Tibial artery (tissue), 4 donors: ENCODE measurements at regions not wholly inside any gene's neighbourhood (a gene's known extent, or its start where the extent isn't known, plus 50 kb on each side); places are given as distances from the start of the nearest gene placed in this dataset.

Experiments used
- DNase-seq, 2 donors: peaks; one replicate each; pipeline ENCODE4 v3.0.0-alpha.2; 2019
- H3K27ac ChIP-seq, 2 donors: fragments of 200-600 bp; sonication (generic) in 1 of 2; 1 replicate in 1 of 2; 2 replicates in 1 of 2; pipeline ENCODE4 v1.5.1; 2018 to 2019; ENCODE audit warnings: mild to moderate bottlenecking in 1 of 2
- H3K27me3 ChIP-seq, 2 donors: fragments of 200-600 bp; sonication (generic) in 1 of 2; one replicate each; pipeline versions ENCODE4 v1.5.1 to v1.6.0; 2016 to 2019
- H3K36me3 ChIP-seq, 3 donors: fragments of 200-600 bp; sonication (generic) in 2 of 3; one replicate each; pipeline ENCODE4 v1.5.1; 2016 to 2019; ENCODE audit warnings: mild to moderate bottlenecking in 2 of 3
- H3K4me1 ChIP-seq, 4 donors: fragments of 200-600 bp; sonication (generic) in 2 of 4; 1 replicate in 3 of 4; 2 replicates in 1 of 4; pipeline ENCODE4 v1.5.1; 2016 to 2019
- H3K4me3 ChIP-seq, 2 donors: fragments of 200-600 bp; sonication (generic) in 1 of 2; 1 replicate in 1 of 2; 2 replicates in 1 of 2; pipeline ENCODE4 v1.5.1; 2018 to 2019; ENCODE audit warnings: mild to moderate bottlenecking in 2 of 2
- H3K9me3 ChIP-seq, 3 donors: fragments of 200-600 bp; sonication (generic) in 1 of 3; one replicate each; pipeline ENCODE4 v1.5.1; 2016 to 2019
- intact Hi-C: fragments of 100-400 bp; cut with DNase I; formaldehyde crosslinking; loops from one replicate; pipeline ENCODE4 v1.15.0; 2023; ENCODE audit warnings: low total_unique reads
- TF ChIP-seq, protein P1 (sequence below), 2 experiments: fragments of 200-600 bp in 1 of 2; fragments of 450-650 bp in 1 of 2; IDR thresholded peaks; one replicate each; pipeline ENCODE4 v1.5.1; 2017 to 2019; ENCODE audit warnings: antibody characterized with exemption in 2 of 2, mild to moderate bottlenecking in 1 of 2, moderate library complexity in 1 of 2

DNA sequence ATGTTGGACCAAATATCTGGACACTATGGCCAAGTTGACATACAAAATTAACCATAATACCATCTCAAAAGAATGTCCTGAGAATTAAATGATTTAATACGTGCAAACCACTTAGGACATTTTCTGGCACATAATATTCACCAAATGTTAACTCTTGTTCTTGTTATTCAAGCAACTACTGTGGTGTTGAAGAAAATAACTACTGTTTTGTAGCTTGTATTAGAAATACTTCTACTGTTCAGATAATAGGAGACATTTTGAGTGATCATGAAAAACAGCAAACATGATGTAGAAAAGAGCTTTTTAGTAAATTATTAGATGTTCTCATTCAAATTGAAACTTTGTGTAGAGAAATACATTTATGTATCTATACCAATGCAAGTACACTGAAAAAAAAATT lies 140.7 kb upstream of the SMIM31 start:
- DNase-seq, result no peak
- Histone ChIP-seq H3K4me3 (no peak overlapping the region), H3K36me3 (no peaks in the 10 kb centered on the region), H3K27me3 (no peaks in the 10 kb centered on the region), H3K9me3 (no peaks in the 10 kb centered on the region), H3K4me1 (no peaks in the 10 kb centered on the region), H3K27ac (no peak overlapping the region)
- TF ChIP-seq, protein P1, sequence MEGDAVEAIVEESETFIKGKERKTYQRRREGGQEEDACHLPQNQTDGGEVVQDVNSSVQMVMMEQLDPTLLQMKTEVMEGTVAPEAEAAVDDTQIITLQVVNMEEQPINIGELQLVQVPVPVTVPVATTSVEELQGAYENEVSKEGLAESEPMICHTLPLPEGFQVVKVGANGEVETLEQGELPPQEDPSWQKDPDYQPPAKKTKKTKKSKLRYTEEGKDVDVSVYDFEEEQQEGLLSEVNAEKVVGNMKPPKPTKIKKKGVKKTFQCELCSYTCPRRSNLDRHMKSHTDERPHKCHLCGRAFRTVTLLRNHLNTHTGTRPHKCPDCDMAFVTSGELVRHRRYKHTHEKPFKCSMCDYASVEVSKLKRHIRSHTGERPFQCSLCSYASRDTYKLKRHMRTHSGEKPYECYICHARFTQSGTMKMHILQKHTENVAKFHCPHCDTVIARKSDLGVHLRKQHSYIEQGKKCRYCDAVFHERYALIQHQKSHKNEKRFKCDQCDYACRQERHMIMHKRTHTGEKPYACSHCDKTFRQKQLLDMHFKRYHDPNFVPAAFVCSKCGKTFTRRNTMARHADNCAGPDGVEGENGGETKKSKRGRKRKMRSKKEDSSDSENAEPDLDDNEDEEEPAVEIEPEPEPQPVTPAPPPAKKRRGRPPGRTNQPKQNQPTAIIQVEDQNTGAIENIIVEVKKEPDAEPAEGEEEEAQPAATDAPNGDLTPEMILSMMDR (IDR thresholded peaks at IDR 0.05), result no peak
- intact Hi-C loops, result no loop called here

DNA sequence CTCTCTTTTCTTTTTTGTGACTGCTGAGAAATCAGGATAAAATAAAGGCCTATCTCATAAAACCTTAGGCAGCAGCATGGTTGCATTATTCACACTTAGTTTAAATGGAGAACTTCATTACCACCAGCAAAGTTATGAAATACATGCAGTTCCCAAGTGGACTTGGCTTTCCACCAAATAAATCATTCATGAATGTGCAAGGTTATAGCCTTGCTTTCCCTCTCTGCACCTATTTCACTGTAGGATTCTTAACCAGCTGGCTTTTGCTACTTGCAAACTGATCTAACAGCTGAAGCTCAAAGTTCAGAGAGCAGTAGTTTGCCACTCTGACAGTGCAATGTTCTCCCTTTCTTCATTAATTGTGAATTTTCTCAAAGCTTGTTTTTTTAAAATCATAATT lies 140.1 kb upstream of the SMIM31 start:
- TF ChIP-seq, protein P1 (IDR thresholded peaks at IDR 0.05), result no peak
- intact Hi-C loops, result no loop called here
- Histone ChIP-seq H3K36me3 (no peaks in the 10 kb centered on the region), H3K9me3 (no peaks in the 10 kb centered on the region), H3K4me3 (no peak overlapping the region), H3K27ac (no peak overlapping the region), H3K4me1 (no peaks in the 10 kb centered on the region), H3K27me3 (no peaks in the 10 kb centered on the region)
- DNase-seq, result no peak

DNA sequence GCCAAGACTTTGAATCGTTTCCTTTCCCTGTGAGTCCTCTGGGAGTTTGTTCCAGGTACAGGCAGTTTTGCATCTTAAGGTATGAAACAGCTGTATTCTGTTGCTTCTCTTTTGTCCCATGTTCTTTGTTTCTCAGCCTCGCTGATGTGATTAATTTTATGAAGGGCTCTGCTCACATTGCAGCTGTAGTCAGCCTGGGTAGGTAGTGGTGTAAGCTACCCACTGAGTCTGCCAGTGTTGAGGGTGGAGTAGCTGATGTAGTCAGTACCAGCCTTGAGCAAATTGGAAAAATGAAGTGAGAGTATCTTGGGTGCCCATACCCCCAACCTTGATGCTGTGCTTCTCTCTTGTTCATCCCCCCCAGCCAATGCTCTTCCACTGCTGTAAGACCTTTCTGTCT lies 139.6 kb upstream of the SMIM31 start:
- Histone ChIP-seq H3K4me3 (no peak overlapping the region), H3K9me3 (no peaks in the 10 kb centered on the region), H3K4me1 (no peaks in the 10 kb centered on the region), H3K27me3 (no peaks in the 10 kb centered on the region), H3K36me3 (no peaks in the 10 kb centered on the region), H3K27ac (no peak overlapping the region)
- DNase-seq, result no peak
- TF ChIP-seq, protein P1 (IDR thresholded peaks at IDR 0.05), result no peak
- intact Hi-C loops, result no loop called here

DNA sequence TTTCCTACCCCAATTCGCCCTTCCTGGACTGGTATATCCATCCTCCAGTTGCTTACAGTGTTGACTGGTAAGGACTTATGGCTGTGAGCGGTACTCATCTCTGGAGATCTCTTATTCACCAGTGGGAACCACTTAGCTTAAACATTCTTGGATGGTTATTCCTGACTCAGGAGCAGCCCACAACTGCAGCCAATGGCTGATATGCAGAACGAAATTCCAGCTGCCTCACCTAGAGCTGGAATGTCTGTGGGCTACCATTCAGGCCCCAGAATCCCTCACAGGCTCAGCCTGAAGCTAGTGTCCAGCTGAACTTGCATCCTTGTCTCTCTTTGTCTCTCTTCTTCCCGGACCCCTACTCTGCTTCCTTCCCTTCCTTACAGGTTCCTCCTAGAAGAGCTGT lies 138.9 kb upstream of the SMIM31 start:
- intact Hi-C loops, result no loop called here
- H3K9me3 ChIP-seq, result no peaks in the 10 kb centered on the region
- no peak overlapping the region for H3K27ac ChIP-seq
- no peaks in the 10 kb centered on the region for H3K4me1 ChIP-seq
- no peaks in the 10 kb centered on the region for H3K27me3 ChIP-seq
- no peak overlapping the region for H3K4me3 ChIP-seq
- TF ChIP-seq, protein P1 (IDR thresholded peaks at IDR 0.05), result no peak
- no peaks in the 10 kb centered on the region for H3K36me3 ChIP-seq
- DNase-seq, result no peak

- no peaks in the 10 kb centered on the region for H3K4me1 ChIP-seq
- H3K27ac ChIP-seq, result no peak overlapping the region
- H3K4me3 ChIP-seq, result no peak overlapping the region
- no peak for DNase-seq
- H3K9me3 ChIP-seq, result no peaks in the 10 kb centered on the region
- no peaks in the 10 kb centered on the region for H3K27me3 ChIP-seq
- no peaks in the 10 kb centered on the region for H3K36me3 ChIP-seq
- intact Hi-C loops, result no loop called here
- TF ChIP-seq, protein P1 (IDR thresholded peaks at IDR 0.05), result no peak
Measured at GRCh38 chr4:164615964-164616363, 138.0 kb upstream of the SMIM31 start.

DNA sequence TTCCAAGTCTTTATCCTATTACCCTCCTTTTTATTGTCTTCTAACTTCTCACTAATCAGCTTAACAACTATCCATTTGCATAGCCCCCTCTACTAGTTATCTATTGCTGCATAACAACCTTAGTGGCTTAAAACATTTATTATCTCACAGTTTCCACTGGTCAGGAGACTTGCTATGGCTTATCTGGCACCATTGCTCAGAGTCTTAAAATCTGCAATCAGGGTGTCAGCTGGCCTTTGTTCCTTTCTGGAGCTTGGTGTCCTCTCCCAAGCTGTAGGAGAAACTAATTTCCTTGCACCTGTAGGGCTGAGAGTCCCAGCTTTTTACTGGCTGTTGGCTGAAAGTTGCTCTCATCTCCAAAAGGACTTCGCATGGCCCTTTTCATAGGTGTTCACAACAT lies 137.0 kb upstream of the SMIM31 start:
- no peaks in the 10 kb centered on the region for H3K36me3 ChIP-seq
- no peak overlapping the region for H3K4me3 ChIP-seq
- no peaks in the 10 kb centered on the region for H3K4me1 ChIP-seq
- no peak for DNase-seq
- TF ChIP-seq, protein P1 (IDR thresholded peaks at IDR 0.05), result no peak
- H3K27ac ChIP-seq, result no peak overlapping the region
- H3K9me3 ChIP-seq, result no peaks in the 10 kb centered on the region
- no peaks in the 10 kb centered on the region for H3K27me3 ChIP-seq
- intact Hi-C loops, result no loop called here
